ENCODE measurements at regions not wholly inside any gene's neighbourhood (a gene's known extent, or its start where the extent isn't known, plus 50 kb on each side); places are given as distances from the start of the nearest gene placed in this dataset.

- DNase-seq, result no peak
These were observed 454.8 kb upstream of the SOX5 start for GRCh38 chr12:24404086-24404815.

- DNase-seq, result no peak
These were observed 451.1 kb upstream of the SOX5 start for GRCh38 chr12:24400533-24400932.

DNA sequence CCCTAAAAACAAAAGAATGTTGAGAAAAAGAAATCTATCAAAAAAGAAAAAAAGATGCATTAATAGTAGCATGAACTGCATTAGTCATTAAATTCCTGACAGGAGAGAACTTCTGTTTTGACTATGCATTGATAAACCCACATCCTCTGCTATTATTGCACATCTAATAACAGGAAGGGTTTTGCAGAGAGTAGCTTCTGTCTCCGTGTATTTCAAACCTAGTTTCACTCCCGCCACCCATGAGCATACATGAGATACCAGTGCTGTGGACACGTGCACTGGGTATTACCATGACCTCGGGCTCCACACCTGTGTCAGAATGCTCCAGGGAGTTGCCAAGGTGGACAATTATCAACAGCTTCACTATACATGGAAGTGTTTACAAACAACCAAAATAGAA, 449.1 kb upstream of the SOX5 start:
- DNase-seq, result no peak

GRCh38 chr12:24396224-24396623, 446.8 kb upstream of the SOX5 start:
- no peak for DNase-seq

- DNase-seq, result no peak
These were observed 444.8 kb upstream of the SOX5 start for GRCh38 chr12:24394246-24394645.

- DNase-seq, result no peak
These were observed 443.6 kb upstream of the SOX5 start for GRCh38 chr12:24393071-24393470.

- DNase-seq, result no peak
These were observed 439.9 kb upstream of the SOX5 start for GRCh38 chr12:24389394-24389793.

DNA sequence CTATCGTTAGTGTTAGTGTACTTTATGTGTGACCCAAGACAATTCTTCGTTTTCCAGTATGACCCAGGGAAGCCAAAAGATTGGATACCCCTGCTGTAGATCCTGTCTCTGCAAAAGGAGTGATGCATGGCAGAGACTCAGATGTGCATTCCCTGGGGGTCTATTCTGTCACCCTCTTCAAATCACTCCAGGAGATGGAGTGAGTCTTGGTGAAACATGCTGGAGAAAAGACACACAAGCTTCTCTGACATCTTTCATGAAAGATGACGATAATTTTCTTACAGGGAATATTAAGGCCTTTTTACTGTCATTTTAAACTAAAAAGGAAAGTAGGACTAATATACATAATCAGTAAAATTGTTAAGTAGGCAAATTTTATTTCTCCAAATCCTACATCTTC, 437.9 kb upstream of the SOX5 start:
- DNase-seq, result no peak

- no peak for DNase-seq
These were observed 437.4 kb upstream of the SOX5 start for GRCh38 chr12:24386836-24387235.

GRCh38 chr12:24381790-24382189, 432.3 kb upstream of the SOX5 start:
- DNase-seq, result no peak

DNA sequence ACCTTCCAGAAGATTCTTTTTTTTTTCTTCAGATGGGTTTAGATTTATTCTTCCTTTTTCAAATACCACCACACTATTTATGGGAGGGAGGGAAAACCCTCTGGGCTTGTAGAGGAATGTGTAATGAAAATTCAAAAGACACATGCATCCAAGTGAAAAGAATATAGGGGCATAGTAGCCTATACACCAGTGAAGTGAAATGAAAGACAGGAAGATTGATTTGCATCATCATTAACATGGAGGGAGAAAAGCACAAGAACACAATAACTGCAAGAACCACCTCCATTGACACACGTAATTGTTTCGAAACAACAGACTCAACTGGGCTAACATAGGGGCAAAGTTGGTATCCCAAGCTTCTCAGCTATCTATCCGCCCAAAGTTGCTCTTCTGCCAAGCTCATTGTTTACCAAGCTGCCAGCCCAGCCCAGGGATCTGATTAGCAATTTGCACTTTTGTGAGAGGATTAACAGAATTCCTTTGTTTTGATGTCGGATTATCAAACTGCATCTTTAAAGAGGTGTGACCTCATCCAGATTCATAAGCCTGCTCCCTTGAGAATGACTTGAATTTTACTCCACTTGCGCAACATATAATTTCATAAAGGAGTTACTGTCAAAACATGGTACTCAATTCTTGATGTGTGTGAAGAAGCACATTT, 430.5 kb upstream of the SOX5 start:
- no peak for DNase-seq

DNA sequence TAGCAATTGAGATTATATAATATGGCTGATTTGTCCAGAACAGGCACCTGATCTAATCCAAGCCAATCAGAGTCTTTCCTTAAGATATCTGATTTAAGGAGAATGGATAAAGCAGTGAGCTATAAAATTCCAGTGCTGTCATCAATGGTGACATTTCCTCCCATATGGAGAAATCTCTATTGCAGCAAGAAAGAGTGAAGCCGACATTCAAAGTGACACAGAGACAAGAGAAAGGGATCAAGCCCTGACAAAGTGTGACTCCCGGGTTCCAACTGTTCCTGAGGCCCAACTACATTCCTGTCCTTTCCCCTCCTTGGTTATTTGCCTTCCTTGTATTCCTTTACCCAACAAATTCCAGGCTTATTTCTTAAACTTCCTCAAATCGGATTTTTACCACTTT, 430.0 kb upstream of the SOX5 start:
- DNase-seq, result no peak

DNA sequence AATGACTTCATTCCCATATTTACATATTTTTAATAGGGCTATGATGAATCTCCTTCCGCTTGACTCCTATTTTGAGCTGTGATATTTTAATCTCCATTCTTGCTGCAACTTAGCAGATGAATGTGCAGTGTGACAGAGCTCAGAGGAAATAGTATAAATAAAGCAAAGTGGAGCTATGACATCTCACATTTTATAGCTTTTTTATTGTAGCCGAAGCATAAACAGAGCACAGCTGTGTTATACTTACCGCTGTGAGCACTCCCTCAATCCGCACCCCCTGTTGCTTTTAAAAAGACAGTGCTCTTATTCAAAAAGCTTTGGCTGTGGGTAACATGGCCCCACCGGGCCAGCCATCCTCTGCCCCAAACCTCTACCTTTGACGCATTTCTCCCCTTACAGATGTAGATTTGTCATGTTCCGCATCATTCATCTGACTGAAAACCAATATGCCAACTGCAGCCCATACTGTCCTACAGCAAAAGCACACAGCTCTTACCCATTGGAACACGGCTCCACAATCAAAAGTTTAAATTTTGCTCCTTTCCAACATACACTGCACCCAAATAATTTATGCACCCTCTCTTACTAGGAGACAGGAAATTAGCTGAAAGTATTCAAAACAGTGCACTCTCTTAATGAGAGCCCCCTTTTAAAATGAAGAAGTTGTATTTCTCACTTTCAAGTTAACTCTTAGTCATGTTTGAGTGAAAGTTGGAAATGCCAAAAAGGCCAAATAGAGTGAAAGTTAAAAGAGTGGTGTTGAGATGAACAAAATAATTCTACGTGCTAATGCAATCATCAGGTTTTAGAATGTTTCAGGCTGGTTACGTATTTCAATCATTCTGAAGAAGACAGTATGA, 429.3 kb upstream of the SOX5 start:
- DNase-seq, result no peak

DNA sequence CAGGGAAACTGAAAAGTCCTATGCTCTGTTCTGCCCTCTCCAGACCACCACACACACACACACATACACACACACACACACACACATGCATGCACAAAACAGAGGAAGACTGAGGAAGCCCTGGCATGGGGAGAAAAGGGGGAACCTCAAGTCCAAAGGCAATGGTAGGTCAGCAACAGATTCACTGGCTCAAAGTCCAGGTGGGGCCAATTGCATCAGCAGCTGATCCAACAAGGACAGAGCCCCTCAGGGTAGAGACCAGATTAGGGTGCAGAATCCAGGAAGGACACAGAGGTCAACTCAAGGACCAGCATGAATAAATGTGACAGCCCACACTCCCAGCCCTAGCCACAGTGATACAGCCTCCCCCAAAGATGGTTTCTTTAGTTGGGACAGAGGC, 425.0 kb upstream of the SOX5 start:
- DNase-seq, result no peak

DNA sequence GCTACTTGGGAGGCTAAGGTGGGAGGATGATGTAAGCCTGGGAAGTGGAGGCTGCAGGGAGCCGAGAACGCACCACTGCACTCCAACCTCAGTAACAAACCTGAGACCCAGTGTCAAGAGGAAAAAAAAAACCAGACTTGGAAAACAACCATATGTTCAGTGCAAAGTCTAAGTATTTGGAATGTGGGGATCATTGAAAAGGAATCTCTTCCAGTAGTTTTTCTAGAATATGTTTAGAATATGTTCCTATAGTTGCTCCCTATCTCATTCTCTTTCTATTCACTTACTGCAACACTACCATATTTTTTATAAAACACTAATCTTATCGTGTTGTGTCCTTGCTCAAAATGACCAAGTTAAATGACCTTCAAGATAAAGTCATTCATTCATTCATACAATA, 423.5 kb upstream of the SOX5 start:
- DNase-seq, result no peak

DNA sequence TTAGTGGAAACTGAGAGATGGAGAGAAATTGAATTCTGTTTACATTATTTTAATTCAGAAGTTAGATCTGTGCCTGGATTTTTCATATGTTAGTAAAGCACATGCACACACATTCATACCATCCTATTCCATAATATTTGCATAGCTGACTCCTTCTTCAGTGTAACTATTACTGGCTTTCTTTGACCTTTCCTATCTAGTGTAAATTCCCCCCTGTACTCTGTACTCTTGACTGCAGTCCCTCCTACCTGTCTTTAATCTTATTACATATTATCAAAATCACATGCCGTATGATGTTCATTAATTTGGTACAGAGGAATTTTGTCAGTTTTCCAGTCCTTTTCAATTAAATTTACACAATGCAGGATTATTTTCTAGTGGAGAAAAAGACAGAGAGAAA, 417.0 kb upstream of the SOX5 start:
- DNase-seq, result no peak

- no peak for DNase-seq
These were observed 415.5 kb upstream of the SOX5 start for GRCh38 chr12:24364921-24365320.

DNA sequence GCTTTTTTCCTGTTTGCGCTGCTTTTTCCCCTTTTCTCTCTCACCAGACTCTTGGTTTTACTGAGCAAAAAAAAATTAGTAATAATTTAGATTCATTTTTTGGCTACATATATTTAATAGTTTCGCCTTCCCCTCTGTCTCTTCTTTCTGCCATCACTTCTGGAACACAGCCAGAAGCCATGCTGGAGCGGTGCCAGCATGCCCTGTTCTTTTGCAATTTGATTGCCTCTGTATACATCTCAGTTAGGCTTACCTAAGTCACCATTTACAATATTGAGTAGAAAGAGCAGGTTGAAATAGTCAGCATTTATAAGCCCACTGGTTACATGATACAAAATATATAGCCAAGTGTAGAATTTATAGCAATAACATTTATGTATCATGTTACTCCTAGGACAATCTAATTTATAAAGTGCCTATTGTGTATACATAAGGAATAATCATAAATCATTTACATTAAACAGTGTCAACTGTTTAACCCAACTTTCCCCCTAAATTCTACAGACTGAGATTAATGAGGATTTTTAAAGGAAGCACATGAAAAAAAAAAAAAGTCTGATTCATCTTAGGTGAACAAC, 413.8 kb upstream of the SOX5 start:
- peak; percentile 71 for DNase-seq

DNA sequence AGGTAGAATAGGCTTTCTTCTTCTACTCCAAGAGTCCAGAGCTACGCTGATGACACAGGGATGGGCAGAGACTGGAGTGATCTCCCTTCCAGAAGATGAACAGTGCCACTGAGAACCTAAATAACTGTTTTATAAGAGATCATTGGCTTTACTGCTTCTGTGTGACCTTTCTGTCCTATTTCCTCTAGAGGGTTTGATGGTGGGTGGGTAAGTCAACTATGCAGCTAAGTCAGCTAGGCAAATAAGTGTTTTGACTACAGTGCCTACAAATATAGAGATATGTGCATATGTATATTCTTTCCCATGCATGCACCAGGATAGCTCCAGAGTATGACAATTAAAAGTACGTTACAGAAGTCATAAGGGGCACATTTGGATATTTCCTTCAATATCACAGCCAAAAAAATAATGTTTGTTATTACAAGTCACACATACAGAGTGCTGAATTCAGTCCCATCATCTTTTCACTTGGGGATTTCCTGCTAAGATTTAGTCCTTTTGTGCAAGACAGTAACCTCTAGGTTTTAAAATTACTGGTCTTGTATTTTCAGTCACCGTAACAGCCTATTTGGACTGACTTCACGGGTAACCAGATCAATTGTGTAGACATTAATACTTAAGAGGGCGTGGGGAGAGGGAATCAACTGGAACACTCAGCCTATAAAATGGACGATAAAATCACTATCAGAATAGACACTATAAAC, 412.6 kb upstream of the SOX5 start:
- DNase-seq, result no peak

DNA sequence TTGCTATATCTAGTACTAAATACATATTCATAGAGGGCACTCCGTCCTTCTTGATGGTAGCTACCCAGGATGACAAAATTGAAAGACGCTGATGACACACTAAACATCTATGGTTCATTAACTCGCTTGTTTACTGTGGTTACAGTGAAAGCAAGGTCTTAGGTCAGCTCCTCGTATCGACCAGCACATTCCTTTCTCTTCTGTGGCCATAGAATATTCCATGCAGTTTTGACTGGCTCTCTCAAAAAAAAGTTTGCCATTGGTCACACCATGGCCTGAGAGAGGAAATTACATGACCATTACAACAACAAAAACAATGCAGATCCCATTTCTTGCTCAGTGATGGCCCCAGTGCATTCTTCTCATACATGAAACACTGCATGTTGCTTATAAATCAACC, 411.4 kb upstream of the SOX5 start:
- no peak for DNase-seq

DNA sequence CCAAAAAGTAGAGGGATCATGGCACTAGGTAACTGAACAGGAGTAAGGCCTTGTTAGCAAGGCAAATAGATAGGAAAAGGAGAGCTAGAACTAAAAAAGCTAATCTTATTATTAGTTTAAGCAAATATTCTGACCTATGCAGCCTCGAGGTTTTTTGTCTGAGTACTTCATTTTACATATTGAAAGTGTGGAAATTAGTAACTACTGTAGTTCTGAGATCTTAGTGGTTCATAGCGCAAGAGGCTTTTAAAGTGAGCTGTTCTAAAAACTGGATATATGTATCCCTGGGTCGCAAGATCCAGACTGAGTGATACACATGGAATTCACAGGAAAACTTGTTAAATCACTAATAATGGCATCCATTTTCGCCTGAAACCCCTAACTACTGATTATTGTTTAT, 411.0 kb upstream of the SOX5 start:
- no peak for DNase-seq

- no peak for DNase-seq
These were observed 410.6 kb upstream of the SOX5 start for GRCh38 chr12:24360057-24360456.

GRCh38 chr12:24359418-24359817, 409.9 kb upstream of the SOX5 start:
- DNase-seq, result no peak

Data from NCI-H1105 (cell line).